Activated CD8-positive, alpha-beta memory T cell treated with anti-CD3 and anti-CD28 coated beads, Interleukin-2, amount 10 ng/mL, durations not matched to agents 7 days and 5 days (primary cell): ENCODE measurements at regions not wholly inside any gene's neighbourhood (a gene's known extent, or its start where the extent isn't known, plus 50 kb on each side); places are given as distances from the start of the nearest gene placed in this dataset.

Source experiments
- ATAC-seq: fragments of 150-1000 bp; cut with Tn5 transposase; one replicate; pipeline ENCODE4 v1.10.0; 2021; ENCODE audit warnings: moderate library complexity
- CTCF ChIA-PET: fragments of 350-600 bp; sonication (Branson Sonifier 250); formaldehyde crosslinking; loops from one replicate; lab custom pipeline; 2021; ENCODE audit warnings: antibody characterized with exemption; lab: Charles Lee
- DNase-seq: peaks from one replicate; pipeline ENCODE4 v3.0.0-alpha.2; 2020
- H3K27ac Mint-ChIP-seq: one replicate; pipeline ENCODE4 v1.8.0; 2021; ENCODE audit warnings: mild to moderate bottlenecking, mixed read lengths
- H3K27me3 Mint-ChIP-seq: one replicate; pipeline ENCODE4 v1.8.0; 2021; ENCODE audit warnings: mixed read lengths
- H3K36me3 Mint-ChIP-seq: one replicate; pipeline ENCODE4 v1.8.0; 2021; ENCODE audit warnings: mild to moderate bottlenecking, mixed read lengths
- H3K4me1 Mint-ChIP-seq: one replicate; pipeline ENCODE4 v1.8.0; 2021; ENCODE audit warnings: mixed read lengths
- H3K4me3 Mint-ChIP-seq: one replicate; pipeline ENCODE4 v1.8.0; 2021; ENCODE audit warnings: mild to moderate bottlenecking, moderate library complexity, mixed read lengths
- H3K9me3 Mint-ChIP-seq: one replicate; pipeline ENCODE4 v1.8.0; 2022; ENCODE audit warnings: low read depth, mixed read lengths

GRCh38 chr20:10915815-10916214 is 242.0 kb upstream of the JAG1 start:
- Mint-ChIP-seq H3K9me3 (no peaks in the 10 kb centered on the region), H3K27me3 (no peaks in the 10 kb centered on the region), H3K27ac (no peak overlapping the region), H3K4me1 (no peaks in the 10 kb centered on the region), H3K4me3 (no peak overlapping the region), H3K36me3 (no peaks in the 10 kb centered on the region)
- DNase-seq: no peak
- ATAC-seq: no peak
- CTCF ChIA-PET: no interaction called here

GRCh38 chr20:10916312-10916711 is 242.5 kb upstream of the JAG1 start:
- no peak for DNase-seq
- CTCF ChIA-PET: no interaction called here
- ATAC-seq: no peak
- H3K27ac Mint-ChIP-seq: no peak overlapping the region
- H3K27me3 Mint-ChIP-seq: no peaks in the 10 kb centered on the region
- H3K36me3 Mint-ChIP-seq: no peaks in the 10 kb centered on the region
- no peak overlapping the region for H3K4me3 Mint-ChIP-seq
- H3K4me1 Mint-ChIP-seq: no peaks in the 10 kb centered on the region
- H3K9me3 Mint-ChIP-seq: no peaks in the 10 kb centered on the region

GRCh38 chr20:10917826-10918225 is 244.0 kb upstream of the JAG1 start:
- ATAC-seq: no peak
- Mint-ChIP-seq H3K4me3 (no peak overlapping the region), H3K27ac (no peak overlapping the region), H3K9me3 (no peaks in the 10 kb centered on the region), H3K36me3 (no peaks in the 10 kb centered on the region), H3K4me1 (no peaks in the 10 kb centered on the region), H3K27me3 (no peaks in the 10 kb centered on the region)
- no peak for DNase-seq
- CTCF ChIA-PET: no interaction called here

- Mint-ChIP-seq H3K4me3 (no peak overlapping the region), H3K9me3 (no peaks in the 10 kb centered on the region), H3K36me3 (no peaks in the 10 kb centered on the region), H3K4me1 (no peaks in the 10 kb centered on the region), H3K27me3 (no peaks in the 10 kb centered on the region), H3K27ac (no peak overlapping the region)
- ATAC-seq (no peak), DNase-seq (no peak)
- CTCF ChIA-PET: no interaction called here
These were observed 245.8 kb upstream of the JAG1 start for GRCh38 chr20:10919396-10920140.

GRCh38 chr20:10920396-10920795 is 246.6 kb upstream of the JAG1 start:
- Mint-ChIP-seq H3K27me3 (no peaks in the 10 kb centered on the region), H3K36me3 (no peaks in the 10 kb centered on the region), H3K4me3 (no peak overlapping the region), H3K9me3 (no peaks in the 10 kb centered on the region), H3K4me1 (no peaks in the 10 kb centered on the region), H3K27ac (no peak overlapping the region)
- CTCF ChIA-PET: no interaction called here
- DNase-seq (no peak), ATAC-seq (no peak)

- Mint-ChIP-seq H3K9me3 (no peaks in the 10 kb centered on the region), H3K36me3 (no peaks in the 10 kb centered on the region)
- CTCF ChIA-PET: no interaction called here
These were observed 247.8 kb upstream of the JAG1 start for GRCh38 chr20:10921491-10922010.

GRCh38 chr20:10922506-10922905 is 248.7 kb upstream of the JAG1 start:
- CTCF ChIA-PET: no interaction called here
- no peak overlapping the region for H3K27ac Mint-ChIP-seq
- H3K4me1 Mint-ChIP-seq: no peaks in the 10 kb centered on the region
- H3K4me3 Mint-ChIP-seq: no peak overlapping the region
- H3K9me3 Mint-ChIP-seq: no peaks in the 10 kb centered on the region
- DNase-seq (no peak), ATAC-seq (no peak)
- H3K36me3 Mint-ChIP-seq: no peaks in the 10 kb centered on the region
- H3K27me3 Mint-ChIP-seq: no peaks in the 10 kb centered on the region

More at GRCh38 chr20:10921491-10922010, 247.8 kb upstream of the JAG1 start:
- Mint-ChIP-seq H3K27me3 (no peaks in the 10 kb centered on the region), H3K4me3 (no peak overlapping the region), H3K4me1 (no peaks in the 10 kb centered on the region), H3K27ac (no peak overlapping the region)
- no peak for DNase-seq
- no peak for ATAC-seq

GRCh38 chr20:10922941-10923340 is 249.1 kb upstream of the JAG1 start:
- CTCF ChIA-PET: no interaction called here
- H3K4me3 Mint-ChIP-seq: no peak overlapping the region
- no peak for DNase-seq
- H3K36me3 Mint-ChIP-seq: no peaks in the 10 kb centered on the region
- H3K4me1 Mint-ChIP-seq: no peaks in the 10 kb centered on the region
- no peaks in the 10 kb centered on the region for H3K27me3 Mint-ChIP-seq
- no peak for ATAC-seq
- H3K9me3 Mint-ChIP-seq: no peaks in the 10 kb centered on the region
- no peak overlapping the region for H3K27ac Mint-ChIP-seq

GRCh38 chr20:10924644-10925201 is 250.9 kb upstream of the JAG1 start:
- H3K36me3 Mint-ChIP-seq: no peaks in the 10 kb centered on the region
- CTCF ChIA-PET: no interaction called here
- H3K27ac Mint-ChIP-seq: no peak overlapping the region
- no peaks in the 10 kb centered on the region for H3K27me3 Mint-ChIP-seq
- ATAC-seq (no peak), DNase-seq (no peak)
- H3K9me3 Mint-ChIP-seq: no peaks in the 10 kb centered on the region
- no peaks in the 10 kb centered on the region for H3K4me1 Mint-ChIP-seq
- H3K4me3 Mint-ChIP-seq: no peak overlapping the region

- ATAC-seq (no peak), DNase-seq (no peak)
- no peaks in the 10 kb centered on the region for H3K36me3 Mint-ChIP-seq
- H3K27ac Mint-ChIP-seq: no peak overlapping the region
- no peaks in the 10 kb centered on the region for H3K9me3 Mint-ChIP-seq
- CTCF ChIA-PET: no interaction called here
- H3K4me3 Mint-ChIP-seq: no peak overlapping the region
- H3K27me3 Mint-ChIP-seq: no peaks in the 10 kb centered on the region
- H3K4me1 Mint-ChIP-seq: no peaks in the 10 kb centered on the region
These were observed 252.0 kb upstream of the JAG1 start for GRCh38 chr20:10925767-10926166.

GRCh38 chr20:10927011-10927583 is 253.3 kb upstream of the JAG1 start:
- Mint-ChIP-seq H3K27me3 (no peaks in the 10 kb centered on the region), H3K9me3 (no peaks in the 10 kb centered on the region), H3K4me3 (no peak overlapping the region), H3K4me1 (no peaks in the 10 kb centered on the region), H3K36me3 (no peaks in the 10 kb centered on the region), H3K27ac (no peak overlapping the region)
- DNase-seq (no peak), ATAC-seq (no peak)
- CTCF ChIA-PET: no interaction called here

GRCh38 chr20:10927936-10928840 is 254.4 kb upstream of the JAG1 start:
- Mint-ChIP-seq H3K4me3 (no peak overlapping the region), H3K27me3 (no peaks in the 10 kb centered on the region), H3K4me1 (no peaks in the 10 kb centered on the region), H3K9me3 (no peaks in the 10 kb centered on the region), H3K36me3 (no peaks in the 10 kb centered on the region), H3K27ac (no peak overlapping the region)
- CTCF ChIA-PET: no interaction called here
- DNase-seq (no peak), ATAC-seq (no peak)

- DNase-seq: no peak
- Mint-ChIP-seq H3K27ac (no peak overlapping the region), H3K9me3 (no peaks in the 10 kb centered on the region), H3K27me3 (no peaks in the 10 kb centered on the region), H3K36me3 (no peaks in the 10 kb centered on the region), H3K4me3 (no peak overlapping the region), H3K4me1 (no peaks in the 10 kb centered on the region)
- CTCF ChIA-PET: no interaction called here
- ATAC-seq: no peak
These were observed 255.1 kb upstream of the JAG1 start for GRCh38 chr20:10928841-10929421.
